HEK293T (cell line): ENCODE measurements at regions not wholly inside any gene's neighbourhood (a gene's known extent, or its start where the extent isn't known, plus 50 kb on each side); places are given as distances from the start of the nearest gene placed in this dataset.

ENCODE experiments used
- ARNT ChIP-seq: fragments of 450-650 bp; IDR thresholded peaks from 2 replicates; pipeline ENCODE4 v1.6.1; 2017; ENCODE audit warnings: mild to moderate bottlenecking
- BHLHE40 ChIP-seq: fragments of 450-650 bp; IDR thresholded peaks from 2 replicates; pipeline ENCODE4 v1.6.1; 2016; ENCODE audit warnings: mild to moderate bottlenecking, moderate library complexity, borderline replicate concordance
- CTBP1 ChIP-seq: fragments of 450-650 bp; IDR thresholded peaks from 2 replicates; pipeline ENCODE4 v1.6.1; 2016; ENCODE audit warnings: borderline replicate concordance
- ELF4 ChIP-seq: fragments of 450-650 bp; IDR thresholded peaks from 2 replicates; pipeline ENCODE4 v1.6.1; 2017; ENCODE audit warnings: antibody characterized with exemption
- FOXA1 ChIP-seq: fragments of 450-650 bp; IDR thresholded peaks from 2 replicates; pipeline ENCODE4 v1.6.1; 2016; ENCODE audit warnings: mild to moderate bottlenecking
- FOXM1 ChIP-seq: fragments of 450-650 bp; IDR thresholded peaks from 2 replicates; pipeline ENCODE4 v1.6.1; 2017; ENCODE audit warnings: mild to moderate bottlenecking, borderline replicate concordance
- LEF1 ChIP-seq: fragments of 450-650 bp; IDR thresholded peaks from 2 replicates; pipeline ENCODE4 v1.6.1; 2017; ENCODE audit warnings: mild to moderate bottlenecking, borderline replicate concordance
- NFRKB ChIP-seq: fragments of 450-650 bp; IDR thresholded peaks from 2 replicates; pipeline ENCODE4 v1.6.1; 2016; ENCODE audit warnings: mild to moderate bottlenecking, moderate library complexity
- SP1 ChIP-seq: fragments of 450-650 bp; IDR thresholded peaks from 2 replicates; pipeline ENCODE4 v1.6.1; 2017
- SUZ12 ChIP-seq: fragments of 450-650 bp; IDR thresholded peaks from 2 replicates; pipeline ENCODE4 v1.6.1; 2016; ENCODE audit warnings: mild to moderate bottlenecking
- TARDBP ChIP-seq: fragments of 450-650 bp; IDR thresholded peaks from 2 replicates; pipeline ENCODE4 v1.6.1; 2016

GRCh38 chr20:51305316-51306052 lies 237.0 kb downstream of the NFATC2 start:
- TF ChIP-seq FOXA1 (no peak), CTBP1 (no peak), ARNT (no peak), NFRKB (no peak), SUZ12 (no peak), SP1 (no peak), TARDBP (no peak), BHLHE40 (no peak), LEF1 (no peak), ELF4 (no peak), FOXM1 (no peak)
